H1 (cell line): ENCODE measurements at regions not wholly inside any gene's neighbourhood (a gene's known extent, or its start where the extent isn't known, plus 50 kb on each side); places are given as distances from the start of the nearest gene placed in this dataset.

Experiments
- CTCF ChIA-PET: fragments of 300-600 bp; sonication (Branson Sonifier 250); formaldehyde crosslinking; loops from one replicate; lab custom pipeline; 2021; ENCODE audit not compliant: partially characterized antibody; lab: Charles Lee
- POLR2A ChIA-PET: fragments of 300-600 bp; sonication (Branson Sonifier 250); formaldehyde crosslinking; loops from one replicate; lab custom pipeline; 2021; ENCODE audit warnings: inconsistent platforms; ENCODE audit not compliant: partially characterized antibody; lab: Charles Lee
- DNase-seq, 2 experiments: peaks; one replicate each; pipeline versions ENCODE4 v3.0.0 to v3.0.0-alpha.2; 2010 to 2022; ENCODE audit warnings: low spot score in 2 of 2, low read depth in 1 of 2, mixed read lengths in 1 of 2
- FAIRE-seq: peaks from 2 replicates; lab custom pipeline; 2011; peaks lifted over from hg19 to GRCh38; lab: Jason Lieb, UNC
- H2AFZ ChIP-seq: 2 replicates; pipeline ENCODE4 v1.8.1; 2012; ENCODE audit warnings: low read length, inconsistent platforms
- H2AK5ac ChIP-seq: 2 replicates; pipeline ENCODE4 v1.6.1; 2013; ENCODE audit warnings: low read depth, low read length
- H2BK120ac ChIP-seq: replicated peaks from 2 replicates; pipeline ENCODE3; 2013; ENCODE audit warnings: low read depth, low read length, inconsistent platforms
- H2BK12ac ChIP-seq: 2 replicates; pipeline ENCODE4 v1.6.1; 2013; ENCODE audit warnings: low read depth, low read length
- H2BK15ac ChIP-seq: 2 replicates; pipeline ENCODE4 v1.6.1; 2013; ENCODE audit warnings: low read length
- H2BK20ac ChIP-seq: 2 replicates; pipeline ENCODE4 v1.6.1; 2013; ENCODE audit warnings: low read length
- H2BK5ac ChIP-seq: 2 replicates; pipeline ENCODE4 v1.6.1; 2013; ENCODE audit warnings: low read depth, low read length
- H3K14ac ChIP-seq: 2 replicates; pipeline ENCODE4 v1.6.1; 2013; ENCODE audit warnings: inconsistent platforms; ENCODE audit not compliant: insufficient read length
- H3K18ac ChIP-seq: 2 replicates; pipeline ENCODE4 v1.6.1; 2013; ENCODE audit warnings: low read length; ENCODE audit errors: extremely low read depth
- H3K23ac ChIP-seq: 2 replicates; pipeline ENCODE4 v1.6.1; 2013; ENCODE audit warnings: inconsistent platforms; ENCODE audit not compliant: insufficient read length
- H3K23me2 ChIP-seq: 2 replicates; pipeline ENCODE4 v1.6.1; 2013; ENCODE audit warnings: low read depth, low read length
- H3K27ac ChIP-seq: 2 replicates; pipeline ENCODE4 v1.6.1; 2011; ENCODE audit warnings: low read depth, low read length, inconsistent platforms
- H3K27me3 ChIP-seq, 4 experiments: replicated peaks in 1 of 4; 1 replicate in 1 of 4; 2 replicates in 3 of 4; pipeline versions ENCODE4 v1.6.1 to v1.8.1; 2011 to 2013; ENCODE audit warnings: low read length in 3 of 4, mild to moderate bottlenecking in 3 of 4, inconsistent platforms in 2 of 4, mixed read lengths in 2 of 4, moderate library complexity in 1 of 4; ENCODE audit not compliant: control insufficient read depth in 3 of 4, insufficient read depth in 3 of 4; ENCODE audit errors: extremely low read depth in 1 of 4
- H3K36me3 ChIP-seq, 4 experiments: 2 replicates each; pipeline versions ENCODE4 v1.6.1 to v1.8.1; 2011 to 2013; ENCODE audit warnings: mild to moderate bottlenecking in 4 of 4, low read length in 3 of 4, moderate library complexity in 2 of 4, control low read depth in 1 of 4, inconsistent platforms in 1 of 4; ENCODE audit not compliant: insufficient read depth in 4 of 4, control insufficient read depth in 2 of 4
- H3K4ac ChIP-seq: replicated peaks from 2 replicates; pipeline ENCODE3; 2013; ENCODE audit warnings: low read length, low read depth, mixed read lengths, inconsistent platforms; ENCODE audit not compliant: insufficient read length
- H3K4me1 ChIP-seq, 4 experiments: replicated peaks in 1 of 4; 1 replicate in 1 of 4; 2 replicates in 3 of 4; pipeline versions ENCODE4 v1.6.1 to v1.8.1; 2011 to 2013; ENCODE audit warnings: low read length in 3 of 4, inconsistent platforms in 2 of 4, mixed read lengths in 1 of 4; ENCODE audit not compliant: insufficient read depth in 4 of 4, control insufficient read depth in 3 of 4
- H3K4me2 ChIP-seq, 2 experiments: 2 replicates each; pipeline versions ENCODE4 v1.6.1 to v1.8.1; 2011 to 2013; ENCODE audit warnings: low read depth in 2 of 2, low read length in 2 of 2, control low read depth in 1 of 2, inconsistent platforms in 1 of 2, mild to moderate bottlenecking in 1 of 2; ENCODE audit not compliant: insufficient read depth in 1 of 2
- H3K4me3 ChIP-seq, 4 experiments: fragments of 200-600, 300-600 bp in 1 of 4; sonication (generic), shearing (Covaris generic), sonication (Bioruptor Twin) in 1 of 4; 2 replicates each; pipeline versions ENCODE4 v1.5.1 to v1.8.1; 2011 to 2016; ENCODE audit warnings: low read length in 4 of 4, low read depth in 3 of 4, control low read depth in 2 of 4, inconsistent platforms in 2 of 4, mild to moderate bottlenecking in 2 of 4, mixed read lengths in 1 of 4, moderate library complexity in 1 of 4; ENCODE audit not compliant: insufficient read depth in 2 of 4; ENCODE audit errors: extremely low read depth in 1 of 4
- H3K56ac ChIP-seq: replicated peaks from 2 replicates; pipeline ENCODE3; 2013; ENCODE audit warnings: low read depth, mild to moderate bottlenecking, mixed read lengths, low read length, inconsistent platforms; ENCODE audit not compliant: insufficient read length
- H3K79me1 ChIP-seq: 2 replicates; pipeline ENCODE4 v1.6.1; 2013; ENCODE audit warnings: low read depth, low read length, control low read depth
- H3K79me2 ChIP-seq, 2 experiments: 2 replicates each; pipeline versions ENCODE4 v1.6.1 to v1.8.1; 2012 to 2013; ENCODE audit warnings: low read length in 2 of 2, mild to moderate bottlenecking in 2 of 2, inconsistent platforms in 1 of 2; ENCODE audit not compliant: insufficient read depth in 2 of 2, control insufficient read depth in 1 of 2
- H3K9ac ChIP-seq, 4 experiments: replicated peaks in 1 of 4; 1 replicate in 1 of 4; 2 replicates in 3 of 4; pipeline versions ENCODE4 v1.6.1 to v1.8.1; 2011 to 2013; ENCODE audit warnings: low read depth in 3 of 4, low read length in 3 of 4, control low read depth in 2 of 4, mild to moderate bottlenecking in 2 of 4, moderate library complexity in 2 of 4, inconsistent platforms in 1 of 4; ENCODE audit errors: extremely low read depth in 1 of 4
- H3K9me3 ChIP-seq, 2 experiments: 2 replicates each; pipeline versions ENCODE4 v1.6.1 to v1.8.1; 2012 to 2013; ENCODE audit warnings: mild to moderate bottlenecking in 2 of 2, moderate library complexity in 2 of 2, control low read depth in 1 of 2, inconsistent platforms in 1 of 2, low read depth in 1 of 2, low read length in 1 of 2, mixed read lengths in 1 of 2; ENCODE audit not compliant: insufficient read depth in 2 of 2
- H4K20me1 ChIP-seq, 2 experiments: replicated peaks in 1 of 2; 2 replicates each; pipeline versions ENCODE3 to v1.8.1; 2011 to 2013; ENCODE audit warnings: inconsistent platforms in 2 of 2, low read length in 2 of 2, mild to moderate bottlenecking in 1 of 2; ENCODE audit not compliant: insufficient read depth in 2 of 2, control insufficient read depth in 1 of 2
- H4K5ac ChIP-seq: 2 replicates; pipeline ENCODE4 v1.6.1; 2013; ENCODE audit warnings: low read length, low read depth, mixed read lengths, inconsistent platforms; ENCODE audit not compliant: insufficient read length
- H4K8ac ChIP-seq: 2 replicates; pipeline ENCODE4 v1.8.0; 2013; ENCODE audit warnings: mild to moderate bottlenecking, moderate library complexity, low read length, inconsistent platforms; ENCODE audit not compliant: insufficient read depth; ENCODE audit errors: extremely low read depth
- H4K91ac ChIP-seq: replicated peaks from 2 replicates; pipeline ENCODE3; 2013; ENCODE audit warnings: low read length, mixed read lengths, inconsistent platforms; ENCODE audit not compliant: insufficient read length
- CBX8 ChIP-seq: fragments of 300-800, 300-1000 bp; sonication (generic); IDR thresholded peaks from 2 replicates; pipeline ENCODE4 v1.7.1; 2016; ENCODE audit warnings: low read depth, low read length, borderline replicate concordance
- FOSL1 ChIP-seq: IDR thresholded peaks from 2 replicates; pipeline ENCODE4 v1.6.1; 2011; ENCODE audit warnings: mild to moderate bottlenecking, low read depth, low read length, moderate library complexity; ENCODE audit not compliant: insufficient read depth
- NANOG ChIP-seq: IDR thresholded peaks from 2 replicates; pipeline ENCODE4 v1.6.1; 2011; ENCODE audit warnings: low read length, low read depth, mild to moderate bottlenecking, inconsistent platforms; ENCODE audit not compliant: insufficient read depth, poor library complexity, severe bottlenecking
- POLR2A ChIP-seq, 2 experiments: IDR thresholded peaks; 1 replicate in 1 of 2; 2 replicates in 1 of 2; pipeline ENCODE4 v1.6.1; 2011; ENCODE audit warnings: low read depth in 2 of 2, low read length in 2 of 2, mild to moderate bottlenecking in 2 of 2; ENCODE audit errors: control extremely low read depth in 1 of 2
- RFX5 ChIP-seq: IDR thresholded peaks from 2 replicates; pipeline ENCODE4 v1.6.1; 2011; ENCODE audit warnings: low read depth, low read length, improper control_type of control experiment, borderline replicate concordance
- SIRT6 ChIP-seq: IDR thresholded peaks from one replicate; pipeline ENCODE4 v1.7.1; 2012; ENCODE audit warnings: low read length, inconsistent platforms
- SP2 ChIP-seq: IDR thresholded peaks from 2 replicates; pipeline ENCODE4 v1.6.1; 2012; ENCODE audit warnings: mild to moderate bottlenecking, low read length, inconsistent platforms

DNA sequence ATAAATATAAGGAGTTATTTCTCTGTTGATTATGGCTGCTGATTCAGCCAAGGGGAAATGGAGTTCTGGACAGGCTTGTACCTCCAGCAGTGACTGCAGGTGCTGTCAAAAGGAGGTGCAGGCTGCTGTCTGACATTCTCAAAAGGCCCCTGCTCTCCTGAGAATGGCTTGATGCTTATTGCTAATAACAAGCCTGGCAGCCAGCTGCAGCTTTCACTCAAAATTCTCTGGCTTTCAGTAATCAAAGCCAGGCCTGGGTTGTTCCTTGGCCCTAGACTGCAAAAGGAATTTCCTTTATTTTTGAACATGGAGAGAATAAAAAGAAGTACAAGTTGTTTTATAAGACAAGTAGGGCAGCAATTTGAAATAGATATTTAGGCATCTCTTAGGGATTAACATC, 575.9 kb downstream of the MID1IP1 start:
- TF ChIP-seq CBX8 (no peak), SP2 (no peak), RFX5 (no peak), FOSL1 (no peak), POLR2A (IDR thresholded peaks at IDR 0.05; ENCODE audit: control extremely low read depth in 1 of 2, low read depth in 2 of 2, low read length in 2 of 2) (no peak), NANOG (no peak), SIRT6 (no peak)
- Histone ChIP-seq H2BK20ac (no peak overlapping the region), H3K14ac (no peak overlapping the region), H3K27me3 (no peaks in the 10 kb centered on the region), H3K9me3 (no peaks in the 10 kb centered on the region), H2AK5ac (no peak overlapping the region), H3K4me1 (no peaks in the 10 kb centered on the region), H3K79me2 (no peaks in the 10 kb centered on the region), H2BK12ac (no peak overlapping the region), H3K4me2 (no peak overlapping the region), H4K20me1 (no peaks in the 10 kb centered on the region), H3K4me3 (no peak overlapping the region), H3K18ac (no peak overlapping the region), H4K5ac (no peak overlapping the region), H3K23me2 (no peaks in the 10 kb centered on the region), H3K23ac (no peak overlapping the region), H3K4ac (no peak overlapping the region), H2BK5ac (no peak overlapping the region), H3K27ac (no peak overlapping the region), H3K36me3 (no peaks in the 10 kb centered on the region), H4K8ac (no peak overlapping the region), H4K91ac (no peak overlapping the region), H2AFZ (no peak overlapping the region), H3K79me1 (no peaks in the 10 kb centered on the region), H2BK120ac (no peak overlapping the region), H3K56ac (no peak overlapping the region), H2BK15ac (no peak overlapping the region), H3K9ac (no peak overlapping the region)
- no peak for DNase-seq
- ChIA-PET CTCF (no interaction called here), POLR2A (no interaction called here)
- no peak for FAIRE-seq
